D721Med (cell line): ENCODE measurements at regions not wholly inside any gene's neighbourhood (a gene's known extent, or its start where the extent isn't known, plus 50 kb on each side); places are given as distances from the start of the nearest gene placed in this dataset.
"Not testable (repeated sequence)": the region's sequence is repeated elsewhere in the genome, so short reads cannot be mapped to it uniquely, and the experiment has no call there.

Source experiments
- DNase-seq: peaks from one replicate; pipeline ENCODE4 v3.0.0; 2011; ENCODE audit warnings: low spot score; ENCODE audit not compliant: insufficient read length
- FAIRE-seq: peaks from 2 replicates; lab custom pipeline; 2011; peaks lifted over from hg19 to GRCh38; lab: Jason Lieb, UNC
- TF ChIP-seq, protein P1 (sequence below): IDR thresholded peaks from 2 replicates; pipeline ENCODE4 v1.5.1; 2012; ENCODE audit warnings: mild to moderate bottlenecking, control low read depth; ENCODE audit not compliant: insufficient read depth; ENCODE audit errors: missing control alignments

DNA sequence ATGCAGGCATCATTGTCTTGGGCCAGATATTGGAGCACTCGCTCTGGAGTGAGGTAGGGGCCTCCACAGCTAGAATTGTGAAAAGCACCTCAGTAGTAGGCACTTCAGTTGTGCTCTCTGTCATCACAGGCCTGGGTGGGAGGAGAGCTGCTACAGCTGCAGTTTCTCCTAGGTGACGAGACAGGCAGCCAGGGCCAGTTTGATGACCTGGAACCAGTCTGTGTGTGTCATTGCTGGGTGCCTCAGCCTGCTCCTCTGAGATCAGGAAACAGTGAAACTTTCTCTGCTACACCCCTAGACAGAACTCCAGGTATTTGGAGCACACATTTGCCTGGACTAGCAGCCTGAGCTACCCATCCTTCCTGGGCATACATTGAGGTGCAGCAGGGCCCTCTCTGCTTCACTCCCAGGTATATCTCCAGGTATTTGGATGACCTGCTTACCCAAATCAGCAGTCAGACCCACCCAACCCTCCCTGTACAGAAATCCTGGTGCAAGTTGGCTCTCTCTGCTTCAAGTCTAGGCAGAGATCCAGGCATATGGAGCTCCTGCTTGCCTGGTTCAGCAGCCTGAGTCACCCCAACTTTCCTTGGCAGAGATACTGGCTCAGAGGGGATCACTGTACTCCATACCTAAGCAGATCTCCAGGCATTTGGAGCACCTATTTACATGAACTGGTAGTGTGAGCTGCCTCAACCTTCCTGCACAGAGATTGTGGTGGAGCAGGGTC lies 54.3 kb upstream of the SGO1 start:
- FAIRE-seq (no peak), DNase-seq (no peak)
- TF ChIP-seq, protein P1, sequence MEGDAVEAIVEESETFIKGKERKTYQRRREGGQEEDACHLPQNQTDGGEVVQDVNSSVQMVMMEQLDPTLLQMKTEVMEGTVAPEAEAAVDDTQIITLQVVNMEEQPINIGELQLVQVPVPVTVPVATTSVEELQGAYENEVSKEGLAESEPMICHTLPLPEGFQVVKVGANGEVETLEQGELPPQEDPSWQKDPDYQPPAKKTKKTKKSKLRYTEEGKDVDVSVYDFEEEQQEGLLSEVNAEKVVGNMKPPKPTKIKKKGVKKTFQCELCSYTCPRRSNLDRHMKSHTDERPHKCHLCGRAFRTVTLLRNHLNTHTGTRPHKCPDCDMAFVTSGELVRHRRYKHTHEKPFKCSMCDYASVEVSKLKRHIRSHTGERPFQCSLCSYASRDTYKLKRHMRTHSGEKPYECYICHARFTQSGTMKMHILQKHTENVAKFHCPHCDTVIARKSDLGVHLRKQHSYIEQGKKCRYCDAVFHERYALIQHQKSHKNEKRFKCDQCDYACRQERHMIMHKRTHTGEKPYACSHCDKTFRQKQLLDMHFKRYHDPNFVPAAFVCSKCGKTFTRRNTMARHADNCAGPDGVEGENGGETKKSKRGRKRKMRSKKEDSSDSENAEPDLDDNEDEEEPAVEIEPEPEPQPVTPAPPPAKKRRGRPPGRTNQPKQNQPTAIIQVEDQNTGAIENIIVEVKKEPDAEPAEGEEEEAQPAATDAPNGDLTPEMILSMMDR = no peak

DNA sequence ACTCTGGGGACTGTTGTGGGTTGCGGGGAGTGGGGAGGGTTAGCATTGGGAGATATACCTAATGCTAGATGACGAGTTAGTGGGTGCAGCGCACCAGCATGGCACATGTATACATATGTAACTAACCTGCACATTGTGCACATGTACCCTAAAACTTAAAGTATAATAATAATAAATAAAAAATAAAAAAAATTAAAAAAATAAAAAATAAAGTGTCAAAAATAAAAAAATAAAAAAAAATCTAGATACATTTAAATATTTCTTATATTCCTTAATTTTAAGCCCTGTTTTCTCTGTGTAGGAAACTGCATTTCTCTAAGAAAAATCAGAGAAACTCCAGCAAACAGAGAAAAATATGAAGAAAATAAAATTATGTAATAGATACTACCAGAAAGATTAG lies 52.2 kb upstream of the SGO1 start:
- not testable (repeated sequence) for DNase-seq, FAIRE-seq

DNA sequence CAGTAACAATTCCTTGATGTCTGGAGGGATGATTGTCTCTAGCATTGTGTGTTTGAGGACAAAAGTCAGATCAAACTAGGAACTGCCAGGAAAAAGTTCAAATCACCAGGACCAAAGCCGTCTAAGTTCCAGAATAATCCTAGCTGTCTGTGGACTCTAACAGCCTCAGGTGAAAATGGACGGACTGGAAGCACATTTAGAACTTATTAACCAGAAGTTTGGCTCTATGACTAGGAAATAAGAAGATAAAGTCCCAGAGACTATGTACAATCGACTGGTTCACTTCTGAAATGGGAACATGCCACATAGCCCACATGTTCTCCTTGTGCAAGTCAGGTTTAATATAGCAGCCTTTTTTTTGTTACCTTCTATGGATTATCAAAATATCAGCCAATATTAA lies 50.6 kb upstream of the SGO1 start:
- TF ChIP-seq, protein P1 = no peak
- DNase-seq (no peak), FAIRE-seq (no peak)
